ENCODE measurements at regions not wholly inside any gene's neighbourhood (a gene's known extent, or its start where the extent isn't known, plus 50 kb on each side); places are given as distances from the start of the nearest gene placed in this dataset.

- Histone ChIP-seq H3K9me3 (no peaks in the 10 kb centered on the region), H3K27me3 (no peaks in the 10 kb centered on the region), H3K4me3 (no peak overlapping the region), H3K27ac (no peak overlapping the region), H3K4me1 (no peaks in the 10 kb centered on the region), H3K36me3 (ENCODE audit: low read depth, missing control alignments) (no peaks in the 10 kb centered on the region)
- WGBS, 2 donors: 92 to 95% methylated on average over 2 of the region's 2 CpGs
- DNase-seq: no peak
- TF ChIP-seq CTCF (IDR thresholded peaks at IDR 0.05): no peak
- TF ChIP-seq POLR2A (IDR thresholded peaks at IDR 0.05): no peak
- intact Hi-C loops (cut with DNase I; ENCODE audit: low total_unique reads): no loop called here
These were observed 108.0 kb upstream of the TMTC2 start for GRCh38 chr12:82578725-82579124.

GRCh38 chr12:82583756-82584155 lies 103.0 kb upstream of the TMTC2 start:
- H3K9me3 ChIP-seq: no peaks in the 10 kb centered on the region
- no peaks in the 10 kb centered on the region for H3K4me1 ChIP-seq
- no peak overlapping the region for H3K27ac ChIP-seq
- H3K4me3 ChIP-seq: no peak overlapping the region
- intact Hi-C loops (cut with DNase I; ENCODE audit: low total_unique reads): no loop called here
- no peak for TF ChIP-seq POLR2A (IDR thresholded peaks at IDR 0.05)
- TF ChIP-seq CTCF (IDR thresholded peaks at IDR 0.05): no peak
- WGBS, 2 donors: 63 to 80% methylated on average over 1 of the region's 1 CpG
- DNase-seq: no peak
- no peaks in the 10 kb centered on the region for H3K36me3 ChIP-seq (ENCODE audit: low read depth, missing control alignments)
- H3K27me3 ChIP-seq: no peaks in the 10 kb centered on the region

GRCh38 chr12:82593143-82593542 lies 93.6 kb upstream of the TMTC2 start:
- Histone ChIP-seq H3K36me3 (ENCODE audit: low read depth, missing control alignments) (no peaks in the 10 kb centered on the region), H3K4me1 (no peaks in the 10 kb centered on the region), H3K27ac (no peak overlapping the region), H3K27me3 (no peaks in the 10 kb centered on the region), H3K9me3 (no peaks in the 10 kb centered on the region), H3K4me3 (no peak overlapping the region)
- no peak for DNase-seq
- TF ChIP-seq CTCF (IDR thresholded peaks at IDR 0.05): no peak
- TF ChIP-seq POLR2A (IDR thresholded peaks at IDR 0.05): no peak
- intact Hi-C loops (cut with DNase I; ENCODE audit: low total_unique reads): no loop called here
- WGBS, 2 donors: 82 to 89% methylated on average over 3 of the region's 3 CpGs

- no peak overlapping the region for H3K4me3 ChIP-seq
- no peaks in the 10 kb centered on the region for H3K27me3 ChIP-seq
- no peaks in the 10 kb centered on the region for H3K4me1 ChIP-seq
- no peaks in the 10 kb centered on the region for H3K36me3 ChIP-seq (ENCODE audit: low read depth, missing control alignments)
- no peaks in the 10 kb centered on the region for H3K9me3 ChIP-seq
- no peak overlapping the region for H3K27ac ChIP-seq
- no peak for DNase-seq
- TF ChIP-seq POLR2A (IDR thresholded peaks at IDR 0.05) (no peak), CTCF (IDR thresholded peaks at IDR 0.05) (no peak)
- intact Hi-C loops (cut with DNase I; ENCODE audit: low total_unique reads): no loop called here
- 28 to 29% methylated on average over 1 of the region's 1 CpG for WGBS, 2 donors
These were observed 92.8 kb upstream of the TMTC2 start for GRCh38 chr12:82593901-82594396.

- no peaks in the 10 kb centered on the region for H3K36me3 ChIP-seq (ENCODE audit: low read depth, missing control alignments)
- no peaks in the 10 kb centered on the region for H3K4me1 ChIP-seq
- H3K4me3 ChIP-seq: no peak overlapping the region
- H3K9me3 ChIP-seq: no peaks in the 10 kb centered on the region
- intact Hi-C loops (cut with DNase I; ENCODE audit: low total_unique reads): no loop called here
- no peak overlapping the region for H3K27ac ChIP-seq
- no peaks in the 10 kb centered on the region for H3K27me3 ChIP-seq
- TF ChIP-seq POLR2A (IDR thresholded peaks at IDR 0.05): no peak
- TF ChIP-seq CTCF (IDR thresholded peaks at IDR 0.05): no peak
- no peak for DNase-seq
These were observed 90.8 kb upstream of the TMTC2 start for GRCh38 chr12:82595941-82596340.
